Natural killer cell treated with Interleukin-12 subunit alpha and Interleukin-12 subunit beta and Interleukin-15 and Interleukin-18, amount 100 ng/mL, for 72 hours (primary cell): ENCODE measurements at regions not wholly inside any gene's neighbourhood (a gene's known extent, or its start where the extent isn't known, plus 50 kb on each side); places are given as distances from the start of the nearest gene placed in this dataset.
"Not testable (repeated sequence)": the region's sequence is repeated elsewhere in the genome, so short reads cannot be mapped to it uniquely, and the experiment has no call there.

Experiments
- ATAC-seq, 2 donors: fragments of 150-1000 bp; cut with Tn5 transposase in 1 of 2; sonication (Bioruptor Pico), chemical (Tn5 transposase) in 1 of 2; 2 replicates each; pipeline ENCODE4 v1.10.0; 2021
- DNase-seq: peaks from one replicate; pipeline ENCODE4 v3.0.0; 2022; ENCODE audit warnings: low spot score
- H3K27ac Mint-ChIP-seq, 2 donors: 1 replicate in 1 of 2; 2 replicates in 1 of 2; pipeline ENCODE4 v1.8.0; 2022; ENCODE audit warnings: mixed read lengths in 2 of 2, mild to moderate bottlenecking in 1 of 2, moderate library complexity in 1 of 2
- H3K27me3 Mint-ChIP-seq, 2 donors: 1 replicate in 1 of 2; 2 replicates in 1 of 2; pipeline ENCODE4 v1.8.0; 2022; ENCODE audit warnings: mixed read lengths in 2 of 2
- H3K36me3 Mint-ChIP-seq: one replicate; pipeline ENCODE4 v1.8.0; 2022; ENCODE audit warnings: mixed read lengths
- H3K4me1 Mint-ChIP-seq, 2 donors: 1 replicate in 1 of 2; 2 replicates in 1 of 2; pipeline ENCODE4 v1.8.0; 2022; ENCODE audit warnings: low read depth in 2 of 2, mixed read lengths in 2 of 2, mild to moderate bottlenecking in 1 of 2
- H3K4me3 Mint-ChIP-seq: one replicate; pipeline ENCODE4 v1.8.0; 2022; ENCODE audit warnings: mixed read lengths
- H3K9me3 Mint-ChIP-seq: 2 replicates; pipeline ENCODE4 v1.8.0; 2022; ENCODE audit warnings: mixed read lengths

GRCh38 chr4:84341559-84341958, 157.5 kb downstream of the NKX6-1 start:
- Mint-ChIP-seq H3K9me3 (peaks cover 28% of the 10 kb centered on the region), H3K4me1 (no peaks in the 10 kb centered on the region), H3K27me3 (no peaks in the 10 kb centered on the region), H3K4me3 (no peak overlapping the region), H3K27ac (no peak overlapping the region), H3K36me3 (peaks cover 9% of the 10 kb centered on the region)
- no peak for DNase-seq
- no peak for ATAC-seq

- DNase-seq (no peak), ATAC-seq (no peak)
- Mint-ChIP-seq H3K27me3 (no peaks in the 10 kb centered on the region), H3K9me3 (peaks cover 20% of the 10 kb centered on the region), H3K36me3 (peaks cover 5% of the 10 kb centered on the region), H3K4me3 (no peak overlapping the region), H3K4me1 (no peaks in the 10 kb centered on the region), H3K27ac (no peak overlapping the region)
These were observed 160.7 kb downstream of the NKX6-1 start for GRCh38 chr4:84338367-84338766.

GRCh38 chr4:84336964-84337705, 162.0 kb downstream of the NKX6-1 start:
- H3K4me3 Mint-ChIP-seq: no peak overlapping the region
- H3K36me3 Mint-ChIP-seq: peaks cover 5% of the 10 kb centered on the region
- no peaks in the 10 kb centered on the region for H3K4me1 Mint-ChIP-seq
- DNase-seq (no peak), ATAC-seq (no peak)
- H3K27me3 Mint-ChIP-seq: no peaks in the 10 kb centered on the region
- H3K27ac Mint-ChIP-seq: no peak overlapping the region
- peaks cover 17% of the 10 kb centered on the region for H3K9me3 Mint-ChIP-seq

- Mint-ChIP-seq H3K9me3 (peaks cover 19% of the 10 kb centered on the region), H3K36me3 (no peaks in the 10 kb centered on the region), H3K27ac (no peak overlapping the region), H3K4me1 (no peaks in the 10 kb centered on the region), H3K4me3 (no peak overlapping the region), H3K27me3 (no peaks in the 10 kb centered on the region)
- ATAC-seq (no peak), DNase-seq (no peak)
These were observed 171.6 kb downstream of the NKX6-1 start for GRCh38 chr4:84327526-84327925.

- no peak overlapping the region for H3K4me3 Mint-ChIP-seq
- DNase-seq (no peak), ATAC-seq (no peak)
- no peaks in the 10 kb centered on the region for H3K4me1 Mint-ChIP-seq
- no peak overlapping the region for H3K27ac Mint-ChIP-seq
- H3K9me3 Mint-ChIP-seq: peaks cover 15% of the 10 kb centered on the region
- H3K36me3 Mint-ChIP-seq: no peaks in the 10 kb centered on the region
- no peaks in the 10 kb centered on the region for H3K27me3 Mint-ChIP-seq
These were observed 173.5 kb downstream of the NKX6-1 start for GRCh38 chr4:84325625-84326024.

GRCh38 chr4:84324303-84325245, 174.5 kb downstream of the NKX6-1 start:
- Mint-ChIP-seq H3K27me3 (no peaks in the 10 kb centered on the region), H3K4me1 (no peaks in the 10 kb centered on the region), H3K9me3 (peaks cover 12% of the 10 kb centered on the region), H3K27ac (no peak overlapping the region), H3K4me3 (no peak overlapping the region), H3K36me3 (no peaks in the 10 kb centered on the region)
- no peak for DNase-seq
- no peak for ATAC-seq

- Mint-ChIP-seq H3K4me1 (no peaks in the 10 kb centered on the region), H3K27ac (no peak overlapping the region)
These were observed 180.0 kb downstream of the NKX6-1 start for GRCh38 chr4:84319124-84319523.

GRCh38 chr4:84317513-84317912, 181.6 kb downstream of the NKX6-1 start:
- peaks cover 5% of the 10 kb centered on the region for H3K9me3 Mint-ChIP-seq
- no peak overlapping the region for H3K27ac Mint-ChIP-seq
- DNase-seq (no peak), ATAC-seq (no peak)
- H3K27me3 Mint-ChIP-seq: no peaks in the 10 kb centered on the region
- no peaks in the 10 kb centered on the region for H3K4me1 Mint-ChIP-seq
- H3K4me3 Mint-ChIP-seq: no peak overlapping the region
- no peaks in the 10 kb centered on the region for H3K36me3 Mint-ChIP-seq

More at GRCh38 chr4:84319124-84319523, 180.0 kb downstream of the NKX6-1 start:
- ATAC-seq: no peak
- Mint-ChIP-seq H3K27me3 (no peaks in the 10 kb centered on the region), H3K4me3 (no peak overlapping the region), H3K36me3 (no peaks in the 10 kb centered on the region), H3K9me3 (peaks cover 6% of the 10 kb centered on the region)
- DNase-seq: no peak

- Mint-ChIP-seq H3K27me3 (no peaks in the 10 kb centered on the region), H3K4me1 (no peaks in the 10 kb centered on the region), H3K36me3 (no peaks in the 10 kb centered on the region), H3K27ac (no peak overlapping the region), H3K9me3 (peaks cover 13% of the 10 kb centered on the region), H3K4me3 (no peak overlapping the region)
- ATAC-seq (no peak), DNase-seq (no peak)
These were observed 186.6 kb downstream of the NKX6-1 start for GRCh38 chr4:84312426-84313012.

- no peak for ATAC-seq
- Mint-ChIP-seq H3K4me1 (no peaks in the 10 kb centered on the region), H3K27me3 (no peaks in the 10 kb centered on the region), H3K4me3 (no peak overlapping the region), H3K36me3 (no peaks in the 10 kb centered on the region), H3K9me3 (peaks cover 11% of the 10 kb centered on the region), H3K27ac (no peak overlapping the region)
- DNase-seq: no peak
These were observed 189.9 kb downstream of the NKX6-1 start for GRCh38 chr4:84309191-84309590.

- DNase-seq, ATAC-seq, H3K9me3 Mint-ChIP-seq, H3K27ac Mint-ChIP-seq, H3K36me3 Mint-ChIP-seq, H3K4me1 Mint-ChIP-seq, H3K27me3 Mint-ChIP-seq, H3K4me3 Mint-ChIP-seq: not testable (repeated sequence)
These were observed 200.3 kb downstream of the NKX6-1 start for GRCh38 chr4:84298719-84299254.

GRCh38 chr4:84298023-84298718, 200.9 kb downstream of the NKX6-1 start:
- Mint-ChIP-seq H3K4me3 (no peak overlapping the region), H3K27me3 (no peaks in the 10 kb centered on the region), H3K9me3 (peaks cover 10% of the 10 kb centered on the region), H3K4me1 (no peaks in the 10 kb centered on the region), H3K27ac (no peak overlapping the region), H3K36me3 (no peaks in the 10 kb centered on the region)
- DNase-seq (no peak), ATAC-seq (no peak)

GRCh38 chr4:84291969-84292368, 207.1 kb downstream of the NKX6-1 start:
- ATAC-seq (no peak), DNase-seq (no peak)
- Mint-ChIP-seq H3K4me3 (no peak overlapping the region), H3K36me3 (peaks cover 12% of the 10 kb centered on the region), H3K9me3 (peaks cover 19% of the 10 kb centered on the region), H3K27ac (no peak overlapping the region), H3K4me1 (no peaks in the 10 kb centered on the region), H3K27me3 (no peaks in the 10 kb centered on the region)
